GM18867 (cell line): ENCODE measurements at regions not wholly inside any gene's neighbourhood (a gene's known extent, or its start where the extent isn't known, plus 50 kb on each side); places are given as distances from the start of the nearest gene placed in this dataset.
A peak's percentile ranks its signal among the peaks of the same experiment; 100 is the strongest.

ENCODE experiments used
- ATAC-seq: cut with Tn5 transposase; IDR thresholded peaks from one replicate; pipeline ENCODE4 v1.9.1; 2021; ENCODE audit warnings: mild to moderate bottlenecking, moderate library complexity; ENCODE audit not compliant: unreplicated experiment

- ATAC-seq = peak; percentile 41
Measured at GRCh38 chr18:66150650-66151049, 399.8 kb downstream of the CDH7 start.

DNA sequence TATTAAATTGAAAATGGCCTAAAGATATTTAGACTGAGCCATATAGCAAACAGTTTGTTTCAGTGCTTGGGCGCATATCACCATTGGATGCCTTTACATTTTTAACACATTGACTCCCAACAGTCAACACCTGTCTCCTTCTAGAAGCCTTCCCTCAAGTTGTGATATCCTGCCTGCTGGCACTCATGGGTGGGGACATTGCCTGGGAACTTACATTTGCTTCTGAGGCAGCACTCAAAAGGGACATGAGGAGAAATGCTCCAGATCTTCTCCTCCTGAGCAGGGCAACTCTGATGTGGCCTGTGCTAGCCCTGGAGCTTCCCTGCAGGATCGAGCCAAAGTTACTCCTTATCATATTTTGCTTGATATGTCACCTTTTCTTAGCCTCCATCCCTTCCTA is 392.2 kb downstream of the CDH7 start:
- no peak for ATAC-seq

GRCh38 chr18:66141716-66142115 is 390.9 kb downstream of the CDH7 start:
- ATAC-seq = no peak

DNA sequence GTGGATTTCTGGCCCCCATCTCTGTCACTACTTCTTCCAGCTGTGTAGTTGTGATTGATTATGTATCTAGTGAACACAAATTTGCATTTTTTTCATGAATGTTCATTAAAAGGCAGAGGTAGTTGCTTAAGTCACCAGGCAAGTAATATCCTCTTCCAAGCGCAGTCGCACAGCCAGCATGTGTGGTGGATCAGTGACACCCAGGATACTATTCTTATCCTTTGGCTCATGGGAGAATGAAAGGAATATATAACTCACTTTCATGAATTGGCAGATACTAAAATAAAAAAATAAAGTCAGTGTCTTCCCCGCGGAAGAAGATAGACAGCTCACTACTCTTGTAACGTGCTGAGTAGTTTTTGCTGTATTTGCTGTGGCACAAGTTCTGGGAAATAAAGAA is 387.8 kb downstream of the CDH7 start:
- ATAC-seq = no peak

GRCh38 chr18:66136039-66136438 is 385.2 kb downstream of the CDH7 start:
- no peak for ATAC-seq

GRCh38 chr18:66129248-66129647 is 378.4 kb downstream of the CDH7 start:
- no peak for ATAC-seq

GRCh38 chr18:66126266-66126665 is 375.5 kb downstream of the CDH7 start:
- ATAC-seq = no peak

- no peak for ATAC-seq
Measured at GRCh38 chr18:66124394-66124793, 373.6 kb downstream of the CDH7 start.

GRCh38 chr18:66119347-66119746 is 368.5 kb downstream of the CDH7 start:
- no peak for ATAC-seq

GRCh38 chr18:66111018-66111417 is 360.2 kb downstream of the CDH7 start:
- no peak for ATAC-seq

DNA sequence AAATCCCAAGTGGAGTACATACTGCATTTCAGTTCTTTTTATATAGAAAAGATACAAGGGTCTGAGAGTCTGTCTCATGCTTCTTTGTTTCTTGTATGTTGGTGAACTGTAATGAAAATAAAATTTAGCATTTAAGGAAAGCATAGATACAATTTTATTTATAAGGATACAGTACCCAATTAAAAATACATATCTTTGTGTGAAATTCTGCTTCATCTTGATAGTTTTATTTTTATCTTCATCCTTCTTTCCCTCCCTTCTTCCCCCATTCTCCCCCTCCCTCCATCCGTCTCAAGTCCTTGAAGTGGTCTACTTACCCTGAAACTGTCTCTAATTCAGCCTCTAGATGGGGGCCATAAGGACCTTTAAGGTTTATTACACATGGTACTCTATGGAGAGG is 359.8 kb downstream of the CDH7 start:
- no peak for ATAC-seq

- no peak for ATAC-seq
Measured at GRCh38 chr18:66109981-66110380, 359.2 kb downstream of the CDH7 start.

DNA sequence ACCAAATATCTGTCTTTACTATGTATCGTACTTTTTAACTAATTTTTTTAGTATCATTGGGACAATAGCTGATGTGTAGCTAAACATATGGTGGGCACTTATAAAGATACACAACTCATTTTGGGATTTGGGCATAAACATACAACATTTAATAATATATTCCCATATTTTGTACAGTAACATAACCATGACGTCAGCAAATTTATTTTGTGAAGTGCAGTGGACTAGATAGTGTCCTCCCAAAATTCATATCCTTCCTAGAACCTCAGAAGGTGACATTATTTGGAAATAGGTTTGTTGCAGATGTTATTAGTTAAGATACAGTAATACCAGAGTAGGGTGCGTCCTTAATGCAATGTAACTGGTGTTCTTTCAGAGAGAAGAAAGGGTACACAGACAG is 356.7 kb downstream of the CDH7 start:
- ATAC-seq = no peak

GRCh38 chr18:66105016-66105415 is 354.2 kb downstream of the CDH7 start:
- ATAC-seq = no peak

DNA sequence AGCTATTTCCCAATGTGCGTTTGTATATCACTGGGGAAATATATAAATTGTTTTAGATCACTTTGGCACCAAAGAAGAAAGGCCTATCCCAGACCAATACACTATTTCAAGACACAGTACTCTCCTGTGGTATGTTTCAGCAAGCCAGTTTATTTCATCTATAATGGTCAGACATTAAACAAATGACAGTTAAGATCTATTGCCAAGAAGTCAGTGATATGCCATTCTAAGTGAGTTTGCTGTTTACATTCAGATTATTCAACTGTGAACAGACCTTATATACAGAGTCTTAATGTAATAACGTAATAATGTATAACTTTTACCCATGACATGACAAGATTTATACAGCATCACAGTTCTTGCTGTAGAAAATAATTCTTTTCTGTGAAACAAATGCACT is 352.7 kb downstream of the CDH7 start:
- ATAC-seq = no peak

DNA sequence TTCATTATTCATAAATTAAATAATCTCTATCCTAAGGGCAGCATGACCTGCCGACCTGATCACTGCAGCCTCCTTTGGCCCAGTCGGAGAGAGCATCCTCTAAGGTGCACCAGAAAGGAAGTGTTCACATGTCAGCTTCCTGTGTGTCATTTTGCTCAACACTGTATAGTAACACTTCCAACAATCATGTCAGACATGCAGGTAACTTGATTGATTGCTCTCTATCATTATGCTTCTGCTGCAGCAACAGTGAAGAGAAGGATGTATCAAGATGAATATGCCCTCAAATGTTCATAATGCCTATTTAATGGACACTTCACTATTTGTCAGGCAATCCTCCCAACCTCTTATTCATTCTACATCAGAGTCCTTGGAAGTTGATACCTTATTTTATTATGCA is 332.3 kb downstream of the CDH7 start:
- no peak for ATAC-seq

DNA sequence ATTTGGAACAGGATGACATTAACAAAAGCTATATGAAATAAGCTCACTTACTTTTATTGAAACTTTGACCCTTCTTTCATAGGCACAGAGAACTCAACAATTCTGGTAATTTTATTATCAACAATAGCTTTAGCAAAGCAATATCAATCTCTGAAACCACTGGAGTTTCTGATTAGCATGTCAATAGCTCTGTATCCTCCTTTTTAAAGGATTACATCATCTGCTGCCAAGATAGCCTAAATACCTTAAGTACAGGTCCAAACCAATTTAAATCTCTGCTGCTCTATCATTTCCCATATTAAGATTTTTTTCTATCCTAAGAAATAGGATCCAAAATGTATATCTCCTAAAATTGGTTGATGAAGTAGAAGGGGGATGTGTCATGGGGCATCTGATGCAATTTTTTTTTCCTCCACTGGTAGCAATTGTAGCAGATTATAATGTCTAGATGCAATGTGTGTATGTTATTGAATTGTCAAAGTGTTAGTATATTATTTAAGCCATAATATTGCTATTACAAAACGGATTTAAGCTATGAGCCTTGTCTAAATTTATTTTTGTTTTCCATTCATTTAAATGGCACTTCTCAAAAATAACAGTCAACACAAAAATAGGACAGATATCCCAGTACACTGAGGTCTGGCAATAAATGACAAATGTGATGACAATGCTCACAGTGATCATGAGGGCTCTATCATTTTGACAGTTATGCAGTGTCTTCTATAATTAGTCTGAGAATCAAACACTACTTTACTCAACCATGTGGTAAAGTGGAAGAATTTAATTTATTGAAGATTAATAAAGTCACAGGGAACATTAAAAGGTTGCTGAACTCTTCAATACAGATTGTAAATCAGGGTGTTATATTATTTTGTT is 328.4 kb downstream of the CDH7 start:
- no peak for ATAC-seq

GRCh38 chr18:66077066-66077465 is 326.3 kb downstream of the CDH7 start:
- ATAC-seq = no peak

GRCh38 chr18:66066191-66066590 is 315.4 kb downstream of the CDH7 start:
- ATAC-seq = no peak

- no peak for ATAC-seq
Measured at GRCh38 chr18:66048406-66048805, 297.6 kb downstream of the CDH7 start.

DNA sequence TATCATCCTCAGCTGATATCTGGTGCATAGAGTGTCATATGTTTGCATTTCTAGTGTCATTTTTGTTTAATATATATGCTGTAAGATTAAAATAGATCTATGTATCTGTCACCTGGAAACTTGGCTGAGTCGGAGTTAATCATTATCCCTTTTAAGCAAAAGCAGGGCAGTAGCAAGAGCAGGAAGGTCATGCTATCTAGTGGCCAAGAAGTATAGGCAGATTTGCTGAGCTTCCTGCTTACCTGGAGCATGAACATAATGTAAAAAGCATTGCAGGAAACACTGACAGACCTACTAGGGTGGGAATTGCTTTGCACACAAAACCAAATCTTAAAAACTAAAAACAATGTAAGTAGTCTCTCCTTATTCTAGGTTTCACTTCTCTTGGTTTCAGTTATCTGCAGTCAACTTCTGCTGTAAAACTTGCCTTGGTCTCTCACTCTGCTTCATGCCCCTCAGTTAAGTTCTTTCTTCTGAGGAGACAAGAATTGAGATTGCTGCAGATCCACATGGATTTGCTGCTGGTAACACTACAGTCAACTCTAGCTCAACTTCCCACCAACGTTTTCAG is 295.3 kb downstream of the CDH7 start:
- ATAC-seq = no peak

DNA sequence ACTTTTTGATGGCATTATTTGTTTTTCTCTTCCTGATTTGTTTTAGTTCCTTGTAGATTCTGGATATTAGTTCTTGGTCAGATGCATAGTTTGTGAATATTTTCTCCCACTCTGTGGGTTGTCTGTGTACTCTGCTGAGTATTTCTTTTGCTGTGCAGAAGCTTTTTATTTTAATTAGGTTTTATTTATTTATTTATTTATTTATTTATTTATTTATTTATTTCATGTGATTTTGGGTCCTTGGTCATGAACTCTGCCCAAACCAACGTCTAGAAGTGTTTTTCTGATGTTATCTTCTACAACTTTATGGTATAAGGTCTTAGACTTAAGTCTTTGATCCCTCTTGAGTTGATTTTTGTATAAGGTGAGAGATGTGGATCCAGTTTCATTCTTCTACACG is 292.2 kb downstream of the CDH7 start:
- no peak for ATAC-seq

GRCh38 chr18:66013969-66014368 is 263.2 kb downstream of the CDH7 start:
- ATAC-seq = no peak
